Tibial artery (tissue), 4 donors: ENCODE measurements at regions not wholly inside any gene's neighbourhood (a gene's known extent, or its start where the extent isn't known, plus 50 kb on each side); places are given as distances from the start of the nearest gene placed in this dataset.

Source experiments
- DNase-seq, 2 donors: peaks; one replicate each; pipeline ENCODE4 v3.0.0-alpha.2; 2019
- H3K27ac ChIP-seq, 2 donors: fragments of 200-600 bp; sonication (generic) in 1 of 2; 1 replicate in 1 of 2; 2 replicates in 1 of 2; pipeline ENCODE4 v1.5.1; 2018 to 2019; ENCODE audit warnings: mild to moderate bottlenecking in 1 of 2
- H3K27me3 ChIP-seq, 2 donors: fragments of 200-600 bp; sonication (generic) in 1 of 2; one replicate each; pipeline versions ENCODE4 v1.5.1 to v1.6.0; 2016 to 2019
- H3K36me3 ChIP-seq, 3 donors: fragments of 200-600 bp; sonication (generic) in 2 of 3; one replicate each; pipeline ENCODE4 v1.5.1; 2016 to 2019; ENCODE audit warnings: mild to moderate bottlenecking in 2 of 3
- H3K4me1 ChIP-seq, 4 donors: fragments of 200-600 bp; sonication (generic) in 2 of 4; 1 replicate in 3 of 4; 2 replicates in 1 of 4; pipeline ENCODE4 v1.5.1; 2016 to 2019
- H3K4me3 ChIP-seq, 2 donors: fragments of 200-600 bp; sonication (generic) in 1 of 2; 1 replicate in 1 of 2; 2 replicates in 1 of 2; pipeline ENCODE4 v1.5.1; 2018 to 2019; ENCODE audit warnings: mild to moderate bottlenecking in 2 of 2
- H3K9me3 ChIP-seq, 3 donors: fragments of 200-600 bp; sonication (generic) in 1 of 3; one replicate each; pipeline ENCODE4 v1.5.1; 2016 to 2019
- intact Hi-C: fragments of 100-400 bp; cut with DNase I; formaldehyde crosslinking; loops from one replicate; pipeline ENCODE4 v1.15.0; 2023; ENCODE audit warnings: low total_unique reads
- TF ChIP-seq, protein P1 (sequence below), 2 experiments: fragments of 200-600 bp in 1 of 2; fragments of 450-650 bp in 1 of 2; IDR thresholded peaks; one replicate each; pipeline ENCODE4 v1.5.1; 2017 to 2019; ENCODE audit warnings: antibody characterized with exemption in 2 of 2, mild to moderate bottlenecking in 1 of 2, moderate library complexity in 1 of 2

DNA sequence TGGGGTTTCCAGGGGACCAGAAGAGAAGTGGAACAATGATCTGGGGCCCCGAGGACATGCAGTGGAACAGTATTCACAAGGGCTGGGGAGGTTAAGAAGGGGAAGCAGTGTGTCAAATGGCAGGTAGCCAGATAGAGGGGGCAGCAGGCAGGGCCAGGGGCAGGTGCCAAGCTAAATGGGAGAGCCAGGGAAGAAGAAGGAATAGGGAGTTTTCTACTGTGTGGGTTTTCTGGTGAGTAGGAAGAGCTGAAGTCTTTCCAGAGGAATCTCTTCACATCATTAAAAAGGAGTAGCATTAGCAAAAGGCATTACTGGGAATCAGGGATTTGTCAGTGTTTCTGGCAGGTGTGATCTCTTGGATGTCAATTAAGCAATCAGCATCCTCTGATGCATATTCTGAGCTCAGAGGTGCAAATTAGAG is 55.8 kb downstream of the IRAG1 start:
- H3K4me1 ChIP-seq = peaks cover 0 to 62% (median 42%) of the 10 kb centered on the region in 4 donors
- H3K27ac ChIP-seq = peak overlapping the region; percentile 75 to 89

DNA sequence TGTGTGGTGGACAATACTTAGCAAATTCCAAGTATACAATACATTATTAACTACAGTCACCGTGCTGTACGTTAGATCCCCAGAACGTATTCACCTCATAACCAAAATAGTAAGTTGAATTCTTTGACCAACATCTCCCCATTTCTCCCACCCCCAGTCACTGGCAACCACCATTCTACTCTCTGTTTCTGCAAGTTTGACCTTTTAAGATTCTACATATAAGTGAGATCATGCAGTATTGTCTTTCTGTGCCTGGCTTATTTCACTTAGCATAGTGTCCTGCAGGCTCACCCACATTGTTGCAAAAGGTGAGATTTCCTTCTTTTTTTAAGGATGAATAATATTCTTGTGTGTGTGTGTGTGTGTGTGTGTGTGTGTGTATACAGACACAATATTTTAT is 59.1 kb downstream of the IRAG1 start:
- peaks cover 33 to 45% (median 39%) of the 10 kb centered on the region in 3 donors for H3K36me3 ChIP-seq
- no peaks in the 10 kb centered on the region for H3K27me3 ChIP-seq
- H3K9me3 ChIP-seq = no peaks in the 10 kb centered on the region
- intact Hi-C loops = no loop called here
- DNase-seq = no peak
- TF ChIP-seq, protein P1, sequence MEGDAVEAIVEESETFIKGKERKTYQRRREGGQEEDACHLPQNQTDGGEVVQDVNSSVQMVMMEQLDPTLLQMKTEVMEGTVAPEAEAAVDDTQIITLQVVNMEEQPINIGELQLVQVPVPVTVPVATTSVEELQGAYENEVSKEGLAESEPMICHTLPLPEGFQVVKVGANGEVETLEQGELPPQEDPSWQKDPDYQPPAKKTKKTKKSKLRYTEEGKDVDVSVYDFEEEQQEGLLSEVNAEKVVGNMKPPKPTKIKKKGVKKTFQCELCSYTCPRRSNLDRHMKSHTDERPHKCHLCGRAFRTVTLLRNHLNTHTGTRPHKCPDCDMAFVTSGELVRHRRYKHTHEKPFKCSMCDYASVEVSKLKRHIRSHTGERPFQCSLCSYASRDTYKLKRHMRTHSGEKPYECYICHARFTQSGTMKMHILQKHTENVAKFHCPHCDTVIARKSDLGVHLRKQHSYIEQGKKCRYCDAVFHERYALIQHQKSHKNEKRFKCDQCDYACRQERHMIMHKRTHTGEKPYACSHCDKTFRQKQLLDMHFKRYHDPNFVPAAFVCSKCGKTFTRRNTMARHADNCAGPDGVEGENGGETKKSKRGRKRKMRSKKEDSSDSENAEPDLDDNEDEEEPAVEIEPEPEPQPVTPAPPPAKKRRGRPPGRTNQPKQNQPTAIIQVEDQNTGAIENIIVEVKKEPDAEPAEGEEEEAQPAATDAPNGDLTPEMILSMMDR (IDR thresholded peaks at IDR 0.05) = no peak
- peak overlapping the region in 1 of 2 donors; percentile 16 for H3K27ac ChIP-seq
- no peak overlapping the region for H3K4me3 ChIP-seq
- H3K4me1 ChIP-seq = peaks cover 0 to 32% (median 13%) of the 10 kb centered on the region in 4 donors

More for the DNA sequence above, 55.8 kb downstream of the IRAG1 start:
- H3K36me3 ChIP-seq = peaks cover 8 to 16% (median 16%) of the 10 kb centered on the region in 3 donors
- H3K4me3 ChIP-seq = no peak overlapping the region
- H3K9me3 ChIP-seq = no peaks in the 10 kb centered on the region
- TF ChIP-seq, protein P1 (IDR thresholded peaks at IDR 0.05) = no peak
- peak; percentile 16 to 46 for DNase-seq
- intact Hi-C loops = loop anchor here (2.0 kb wide), 1 partner anchor 69 kb away; the partner anchor contains the start of gene LYVE1
- H3K27me3 ChIP-seq = no peaks in the 10 kb centered on the region

DNA sequence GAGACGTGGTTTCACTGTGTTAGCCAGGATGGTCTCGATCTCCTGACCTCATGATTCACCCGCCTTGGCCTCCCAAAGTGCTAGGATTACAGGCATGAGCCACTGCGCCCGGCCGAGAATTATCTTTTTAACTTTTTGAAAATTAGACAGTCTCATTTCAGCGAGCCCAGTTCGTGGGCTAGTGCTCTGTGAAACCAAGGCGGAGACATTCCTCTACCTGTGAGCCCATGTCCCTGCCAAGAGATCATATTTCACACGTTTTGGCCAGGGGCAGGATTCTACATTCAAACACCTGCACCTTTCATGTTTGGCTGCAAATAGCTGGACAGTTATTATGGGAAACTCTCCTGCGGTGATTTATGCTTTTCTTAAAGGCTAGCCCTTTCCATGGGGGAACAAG is 60.3 kb downstream of the IRAG1 start:
- Histone ChIP-seq H3K4me3 (no peak overlapping the region), H3K4me1 (peaks cover 0 to 30% (median 11%) of the 10 kb centered on the region in 4 donors), H3K9me3 (no peaks in the 10 kb centered on the region), H3K36me3 (peaks cover 45 to 57% (median 50%) of the 10 kb centered on the region in 3 donors), H3K27me3 (no peaks in the 10 kb centered on the region), H3K27ac (peak overlapping the region in 1 of 2 donors; percentile 7)
- intact Hi-C loops = no loop called here
- DNase-seq = no peak
- TF ChIP-seq, protein P1 (IDR thresholded peaks at IDR 0.05) = no peak

DNA sequence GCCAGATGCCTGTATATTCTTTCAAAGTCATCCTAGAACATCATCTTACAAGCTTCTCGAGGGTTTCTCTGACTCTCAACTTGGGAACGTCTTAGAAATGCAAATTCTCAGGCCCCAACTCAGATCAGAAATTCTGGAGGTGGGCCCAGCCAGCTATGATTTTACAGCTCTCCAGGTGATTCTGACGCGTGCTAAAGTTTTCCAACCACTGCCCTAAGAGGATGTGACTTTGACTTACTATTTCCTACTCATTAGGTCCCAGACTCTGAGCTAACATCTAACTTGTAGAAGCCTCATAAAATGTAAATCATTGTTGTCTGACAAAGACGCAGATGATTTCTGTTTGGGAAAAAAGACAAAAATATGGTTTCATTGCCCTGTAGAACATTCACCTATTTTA is 61.1 kb downstream of the IRAG1 start:
- Histone ChIP-seq H3K4me3 (no peak overlapping the region), H3K4me1 (peaks cover 0 to 29% (median 5%) of the 10 kb centered on the region in 4 donors), H3K27me3 (no peaks in the 10 kb centered on the region), H3K36me3 (peaks cover 52 to 65% (median 58%) of the 10 kb centered on the region in 3 donors), H3K27ac (peak overlapping the region; percentile 89), H3K9me3 (no peaks in the 10 kb centered on the region)
- TF ChIP-seq, protein P1 (IDR thresholded peaks at IDR 0.05) = no peak
- intact Hi-C loops = no loop called here
- no peak for DNase-seq

DNA sequence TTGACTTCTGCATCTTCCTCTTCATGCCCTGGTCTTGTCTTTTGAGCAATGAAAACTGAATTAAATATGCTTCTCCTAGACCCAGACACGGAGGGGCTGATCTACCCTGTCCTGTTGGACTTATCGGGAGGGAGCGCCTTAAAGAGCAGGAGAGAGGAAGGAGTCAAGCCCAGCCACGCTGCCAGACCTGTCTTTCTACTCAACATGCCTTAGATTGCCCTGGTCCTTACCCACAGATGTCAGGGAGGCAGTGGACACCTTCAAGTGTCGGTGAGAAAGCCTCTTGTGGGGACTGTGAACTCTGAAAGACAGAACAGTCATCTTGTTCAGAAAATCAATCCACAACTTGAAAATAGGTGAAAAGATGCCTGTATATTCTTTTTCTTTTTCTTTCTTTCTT is 61.8 kb downstream of the IRAG1 start:
- Histone ChIP-seq H3K27ac (peak overlapping the region; percentile 89), H3K4me1 (peaks cover 0 to 29% (median 9%) of the 10 kb centered on the region in 4 donors), H3K36me3 (peaks cover 59 to 71% (median 65%) of the 10 kb centered on the region in 3 donors), H3K4me3 (no peak overlapping the region), H3K9me3 (no peaks in the 10 kb centered on the region), H3K27me3 (no peaks in the 10 kb centered on the region)
- DNase-seq = no peak
- TF ChIP-seq, protein P1 (IDR thresholded peaks at IDR 0.05) = no peak
- intact Hi-C loops = no loop called here
